Urinary bladder (tissue), 3 donors: ENCODE measurements at regions not wholly inside any gene's neighbourhood (a gene's known extent, or its start where the extent isn't known, plus 50 kb on each side); places are given as distances from the start of the nearest gene placed in this dataset.

Experiments used
- DNase-seq: peaks from one replicate; pipeline ENCODE4 v3.0.0-alpha.2; 2015; ENCODE audit errors: extremely low spot score
- H3K27ac ChIP-seq: one replicate; pipeline ENCODE4 v1.5.1; 2013; ENCODE audit warnings: low read depth, mild to moderate bottlenecking, moderate library complexity
- H3K36me3 ChIP-seq: one replicate; pipeline ENCODE4 v1.6.1; 2013; ENCODE audit warnings: mild to moderate bottlenecking, moderate library complexity; ENCODE audit not compliant: insufficient read depth
- H3K4me1 ChIP-seq: one replicate; pipeline ENCODE4 v1.6.1; 2013; ENCODE audit warnings: mild to moderate bottlenecking, moderate library complexity; ENCODE audit not compliant: insufficient read depth
- H3K4me3 ChIP-seq: one replicate; pipeline ENCODE4 v1.5.1; 2013; ENCODE audit warnings: low read depth, low read length
- WGBS: extraction: QIAGEN DNeasy Blood & Tissue Kit; methylation state at CpG from one replicate; pipeline ENCODE4 v1.1.7; 2013; 5-methylcytosine and 5-hydroxymethylcytosine counted together
- donor health status: healthy with polysubstance abuse.
- donor health status: healthy.

GRCh38 chr2:156908825-156909224 is 348.7 kb upstream of the GALNT5 start:
- DNase-seq: no peak
- no peaks in the 10 kb centered on the region for H3K4me1 ChIP-seq
- 38% methylated on average over 1 of the region's 1 CpG for WGBS
- H3K36me3 ChIP-seq: no peaks in the 10 kb centered on the region
- H3K27ac ChIP-seq: no peak overlapping the region
- no peak overlapping the region for H3K4me3 ChIP-seq

- DNase-seq: no peak
- Histone ChIP-seq H3K27ac (no peak overlapping the region), H3K36me3 (no peaks in the 10 kb centered on the region), H3K4me3 (no peak overlapping the region), H3K4me1 (no peaks in the 10 kb centered on the region)
- 61% methylated on average over 5 of the region's 5 CpGs for WGBS
Measured at GRCh38 chr2:156909983-156910382, 347.5 kb upstream of the GALNT5 start.

- Histone ChIP-seq H3K4me3 (no peak overlapping the region), H3K4me1 (no peaks in the 10 kb centered on the region), H3K36me3 (no peaks in the 10 kb centered on the region), H3K27ac (no peak overlapping the region)
- no peak for DNase-seq
Measured at GRCh38 chr2:156915332-156915731, 342.2 kb upstream of the GALNT5 start.

DNA sequence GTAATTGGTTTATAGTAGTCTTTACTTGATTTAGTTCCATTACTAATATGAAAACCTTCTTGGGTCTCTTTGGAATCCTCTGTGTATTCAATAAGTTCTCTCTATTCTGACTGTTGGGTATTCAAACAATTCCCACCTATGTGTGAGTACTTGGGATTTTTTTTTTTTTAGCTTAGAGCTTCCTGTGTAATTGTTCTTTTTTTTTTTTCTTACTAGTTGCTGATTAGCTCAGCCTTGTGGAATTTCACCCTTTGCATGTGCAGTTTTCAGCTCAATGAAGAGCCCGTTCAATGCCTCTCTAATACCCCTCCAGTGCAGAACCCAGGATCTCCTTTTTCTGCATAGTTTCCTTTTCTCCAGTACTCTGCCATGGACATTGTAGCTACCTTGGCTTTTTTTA is 339.1 kb upstream of the GALNT5 start:
- H3K4me3 ChIP-seq: no peak overlapping the region
- no peaks in the 10 kb centered on the region for H3K36me3 ChIP-seq
- no peaks in the 10 kb centered on the region for H3K4me1 ChIP-seq
- DNase-seq: no peak
- H3K27ac ChIP-seq: no peak overlapping the region
- WGBS: 55% methylated on average over 1 of the region's 1 CpG

- 77% methylated on average over 2 of the region's 2 CpGs for WGBS
- H3K36me3 ChIP-seq: no peaks in the 10 kb centered on the region
- DNase-seq: no peak
- H3K4me3 ChIP-seq: no peak overlapping the region
- no peak overlapping the region for H3K27ac ChIP-seq
- H3K4me1 ChIP-seq: no peaks in the 10 kb centered on the region
Measured at GRCh38 chr2:156930423-156930822, 327.1 kb upstream of the GALNT5 start.

DNA sequence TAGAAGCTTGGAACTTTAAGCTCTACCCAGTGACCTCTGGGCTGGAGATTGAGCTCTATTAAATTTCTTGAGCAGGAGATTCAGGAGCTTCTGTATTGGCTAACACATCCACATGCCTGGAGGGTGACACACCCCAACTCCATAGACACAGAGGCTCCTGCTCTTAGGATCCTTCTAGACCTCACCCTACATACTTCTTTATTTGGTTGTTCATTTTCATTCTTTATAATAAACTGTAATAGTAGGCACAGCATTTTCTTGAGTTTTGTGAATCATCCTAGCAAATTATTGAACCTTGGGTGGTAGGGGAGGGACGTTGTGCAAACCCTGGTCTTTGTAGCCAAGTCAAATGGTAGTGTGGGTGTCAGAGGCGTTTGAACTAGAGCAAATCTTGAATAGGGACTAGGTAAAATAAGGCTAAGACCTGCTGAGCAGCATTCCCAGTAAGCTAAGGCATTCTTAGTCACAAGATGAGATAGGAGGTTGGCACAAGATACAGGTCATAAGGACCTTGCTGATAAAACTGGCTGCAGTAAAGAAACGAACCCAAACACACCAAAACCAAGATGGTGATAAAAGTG is 323.8 kb upstream of the GALNT5 start:
- Histone ChIP-seq H3K36me3 (no peaks in the 10 kb centered on the region), H3K4me3 (no peak overlapping the region), H3K4me1 (no peaks in the 10 kb centered on the region), H3K27ac (no peak overlapping the region)
- 40% methylated on average over 3 of the region's 3 CpGs for WGBS
- DNase-seq: no peak

GRCh38 chr2:156935616-156936015 is 321.9 kb upstream of the GALNT5 start:
- Histone ChIP-seq H3K4me3 (no peak overlapping the region), H3K27ac (no peak overlapping the region), H3K4me1 (no peaks in the 10 kb centered on the region), H3K36me3 (no peaks in the 10 kb centered on the region)
- no peak for DNase-seq
- WGBS: 73% methylated on average over 5 of the region's 5 CpGs

- 93% methylated on average over 1 of the region's 1 CpG for WGBS
- Histone ChIP-seq H3K4me1 (no peaks in the 10 kb centered on the region), H3K4me3 (no peak overlapping the region), H3K27ac (no peak overlapping the region), H3K36me3 (no peaks in the 10 kb centered on the region)
- DNase-seq: no peak
Measured at GRCh38 chr2:156937430-156937829, 320.1 kb upstream of the GALNT5 start.

- Histone ChIP-seq H3K4me1 (no peaks in the 10 kb centered on the region), H3K36me3 (no peaks in the 10 kb centered on the region), H3K4me3 (no peak overlapping the region), H3K27ac (no peak overlapping the region)
- no peak for DNase-seq
- WGBS: 58% methylated on average over 2 of the region's 2 CpGs
Measured at GRCh38 chr2:156944871-156945270, 312.6 kb upstream of the GALNT5 start.

DNA sequence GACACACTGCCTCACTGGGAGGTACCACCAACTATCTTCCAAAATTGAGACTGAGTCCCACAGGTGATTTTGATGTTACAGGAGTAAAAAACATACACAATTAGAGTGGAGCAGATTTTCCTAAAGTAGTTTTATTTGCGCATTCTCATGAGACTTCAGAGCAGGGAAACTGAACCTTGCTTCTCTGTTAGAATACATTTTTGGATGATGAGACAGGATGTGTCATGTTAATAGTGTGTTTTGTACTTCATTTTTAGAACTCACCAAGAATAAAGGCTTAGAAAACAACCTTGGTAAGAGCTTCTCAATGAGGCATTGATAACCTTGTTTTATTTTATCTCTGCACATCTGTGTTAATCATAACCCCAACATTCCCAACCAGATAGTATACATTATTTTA is 310.2 kb upstream of the GALNT5 start:
- no peaks in the 10 kb centered on the region for H3K36me3 ChIP-seq
- 95% methylated on average over 1 of the region's 1 CpG for WGBS
- DNase-seq: no peak
- no peak overlapping the region for H3K27ac ChIP-seq
- H3K4me1 ChIP-seq: no peaks in the 10 kb centered on the region
- H3K4me3 ChIP-seq: no peak overlapping the region

DNA sequence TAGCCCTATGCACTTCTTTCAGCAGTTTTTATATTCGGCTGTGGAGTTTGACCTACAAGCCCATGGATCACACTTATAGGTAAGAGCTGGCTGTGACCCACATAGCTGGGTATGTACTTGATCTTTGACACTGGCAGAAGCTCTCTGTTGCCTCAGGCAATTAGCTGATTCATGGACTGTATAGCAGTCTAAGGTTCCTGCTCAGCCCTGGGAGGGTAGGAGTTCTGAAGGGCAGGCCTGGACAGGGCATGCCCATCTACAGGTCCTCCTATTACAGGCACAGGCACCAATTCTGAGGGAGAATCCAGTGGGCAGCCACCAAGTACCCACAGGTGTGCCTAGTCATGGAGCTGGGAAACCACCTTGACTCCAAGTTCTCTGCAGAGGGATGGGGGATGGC is 301.8 kb upstream of the GALNT5 start:
- WGBS: 86% methylated on average over 1 of the region's 1 CpG
- Histone ChIP-seq H3K4me1 (no peaks in the 10 kb centered on the region), H3K36me3 (no peaks in the 10 kb centered on the region), H3K27ac (no peak overlapping the region), H3K4me3 (no peak overlapping the region)
- DNase-seq: no peak

DNA sequence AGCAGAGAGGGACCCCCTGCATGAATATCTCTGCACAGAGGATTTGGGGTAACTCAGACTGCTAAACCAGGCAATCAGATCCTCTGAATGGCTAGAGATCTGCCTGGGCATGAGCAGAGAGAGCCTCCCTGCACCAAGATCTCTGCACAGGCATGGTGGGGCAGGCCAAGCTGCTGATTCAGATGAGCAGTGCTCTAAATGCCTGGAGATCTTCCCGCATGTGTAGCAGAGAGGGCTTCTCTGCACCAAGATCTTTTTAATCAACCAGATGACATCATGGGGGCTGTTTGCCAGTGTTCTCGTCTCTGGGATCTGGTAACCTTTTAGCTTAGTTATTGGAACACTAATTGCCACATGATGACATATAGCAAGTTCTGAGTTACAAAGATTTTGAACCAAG is 301.3 kb upstream of the GALNT5 start:
- Histone ChIP-seq H3K4me1 (no peaks in the 10 kb centered on the region), H3K4me3 (no peak overlapping the region), H3K36me3 (no peaks in the 10 kb centered on the region), H3K27ac (no peak overlapping the region)
- DNase-seq: no peak
- WGBS: 78% methylated on average over 2 of the region's 2 CpGs

DNA sequence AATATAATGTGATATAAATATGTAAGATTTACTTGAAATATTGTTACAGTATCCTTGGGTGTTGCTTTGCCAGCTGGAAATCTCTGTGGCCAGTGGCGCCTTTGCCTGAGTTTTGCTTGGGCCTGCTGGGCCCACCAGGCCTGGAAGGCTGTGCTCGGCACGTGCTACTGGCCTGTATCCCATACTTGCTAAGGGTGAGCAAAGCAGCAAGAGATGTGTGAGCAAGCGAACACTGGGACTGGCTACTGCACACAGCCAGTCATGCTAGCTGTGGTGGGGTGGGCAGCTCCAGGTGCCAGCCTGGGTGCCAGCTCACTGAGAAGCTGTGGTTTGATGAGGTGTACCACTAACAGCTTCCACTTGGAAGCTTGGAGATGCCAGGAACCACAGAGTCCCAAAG is 299.1 kb upstream of the GALNT5 start:
- H3K27ac ChIP-seq: no peak overlapping the region
- 90% methylated on average over 4 of the region's 4 CpGs for WGBS
- H3K4me3 ChIP-seq: no peak overlapping the region
- H3K36me3 ChIP-seq: no peaks in the 10 kb centered on the region
- no peaks in the 10 kb centered on the region for H3K4me1 ChIP-seq
- DNase-seq: no peak

- no peak for DNase-seq
Measured at GRCh38 chr2:156959481-156959880, 298.0 kb upstream of the GALNT5 start.

GRCh38 chr2:156982615-156983014 is 274.9 kb upstream of the GALNT5 start:
- no peak overlapping the region for H3K4me3 ChIP-seq
- 87% methylated on average over 2 of the region's 2 CpGs for WGBS
- no peak for DNase-seq
- no peaks in the 10 kb centered on the region for H3K36me3 ChIP-seq
- no peaks in the 10 kb centered on the region for H3K4me1 ChIP-seq
- no peak overlapping the region for H3K27ac ChIP-seq

More at GRCh38 chr2:156959481-156959880, 298.0 kb upstream of the GALNT5 start:
- H3K4me1 ChIP-seq: no peaks in the 10 kb centered on the region
- no peaks in the 10 kb centered on the region for H3K36me3 ChIP-seq
- H3K27ac ChIP-seq: no peak overlapping the region
- H3K4me3 ChIP-seq: no peak overlapping the region
- WGBS: 78% methylated on average over 4 of the region's 4 CpGs
